Stimulated activated naive CD8-positive, alpha-beta T cell treated with anti-CD3 and anti-CD28 coated beads, Interleukin-15, Interleukin-2, amounts not matched to agents 100 ng/mL and 50 ng/mL, for 24 hours (primary cell): ENCODE measurements at regions not wholly inside any gene's neighbourhood (a gene's known extent, or its start where the extent isn't known, plus 50 kb on each side); places are given as distances from the start of the nearest gene placed in this dataset.

Experiments used
- H3K27ac Mint-ChIP-seq: one replicate; pipeline ENCODE4 v1.8.0; 2021; ENCODE audit warnings: mild to moderate bottlenecking, mixed read lengths
- H3K27me3 Mint-ChIP-seq: one replicate; pipeline ENCODE4 v1.8.0; 2021; ENCODE audit warnings: mixed read lengths
- H3K36me3 Mint-ChIP-seq: one replicate; pipeline ENCODE4 v1.8.0; 2021; ENCODE audit warnings: low read depth, mixed read lengths
- H3K4me1 Mint-ChIP-seq: one replicate; pipeline ENCODE4 v1.8.0; 2021; ENCODE audit warnings: low read depth, mixed read lengths
- H3K4me3 Mint-ChIP-seq: one replicate; pipeline ENCODE4 v1.8.0; 2021; ENCODE audit warnings: mild to moderate bottlenecking, mixed read lengths
- H3K9me3 Mint-ChIP-seq: one replicate; pipeline ENCODE4 v1.8.0; 2021; ENCODE audit warnings: mixed read lengths

DNA sequence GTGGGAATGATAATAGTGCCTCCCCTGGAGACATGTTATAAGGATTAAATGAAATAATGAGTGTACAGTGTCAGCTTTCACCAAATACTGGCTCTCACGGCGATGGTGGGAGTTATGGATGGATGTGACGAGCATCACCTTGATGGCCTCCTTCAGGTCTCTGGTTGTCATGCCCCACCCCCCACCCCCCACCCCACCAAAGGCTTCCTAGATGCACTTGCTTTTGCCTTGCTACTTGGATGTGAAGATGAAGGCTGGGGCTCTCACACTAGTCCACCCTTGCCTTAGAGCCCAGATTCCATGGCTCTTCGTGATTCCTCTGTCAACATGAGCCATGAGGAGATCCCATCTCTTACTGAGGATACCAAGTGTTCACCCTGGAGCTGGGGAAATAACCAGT lies 412.3 kb downstream of the NPHP4 start:
- H3K27me3 Mint-ChIP-seq = peaks cover 21% of the 10 kb centered on the region
- H3K4me1 Mint-ChIP-seq = no peaks in the 10 kb centered on the region
- H3K9me3 Mint-ChIP-seq = no peaks in the 10 kb centered on the region
- no peak overlapping the region for H3K27ac Mint-ChIP-seq
- H3K36me3 Mint-ChIP-seq = no peaks in the 10 kb centered on the region
- H3K4me3 Mint-ChIP-seq = no peak overlapping the region

GRCh38 chr1:5578690-5579089 lies 413.5 kb downstream of the NPHP4 start:
- Mint-ChIP-seq H3K36me3 (no peaks in the 10 kb centered on the region), H3K27ac (no peak overlapping the region), H3K4me1 (no peaks in the 10 kb centered on the region), H3K4me3 (no peak overlapping the region), H3K27me3 (peaks cover 16% of the 10 kb centered on the region), H3K9me3 (no peaks in the 10 kb centered on the region)

DNA sequence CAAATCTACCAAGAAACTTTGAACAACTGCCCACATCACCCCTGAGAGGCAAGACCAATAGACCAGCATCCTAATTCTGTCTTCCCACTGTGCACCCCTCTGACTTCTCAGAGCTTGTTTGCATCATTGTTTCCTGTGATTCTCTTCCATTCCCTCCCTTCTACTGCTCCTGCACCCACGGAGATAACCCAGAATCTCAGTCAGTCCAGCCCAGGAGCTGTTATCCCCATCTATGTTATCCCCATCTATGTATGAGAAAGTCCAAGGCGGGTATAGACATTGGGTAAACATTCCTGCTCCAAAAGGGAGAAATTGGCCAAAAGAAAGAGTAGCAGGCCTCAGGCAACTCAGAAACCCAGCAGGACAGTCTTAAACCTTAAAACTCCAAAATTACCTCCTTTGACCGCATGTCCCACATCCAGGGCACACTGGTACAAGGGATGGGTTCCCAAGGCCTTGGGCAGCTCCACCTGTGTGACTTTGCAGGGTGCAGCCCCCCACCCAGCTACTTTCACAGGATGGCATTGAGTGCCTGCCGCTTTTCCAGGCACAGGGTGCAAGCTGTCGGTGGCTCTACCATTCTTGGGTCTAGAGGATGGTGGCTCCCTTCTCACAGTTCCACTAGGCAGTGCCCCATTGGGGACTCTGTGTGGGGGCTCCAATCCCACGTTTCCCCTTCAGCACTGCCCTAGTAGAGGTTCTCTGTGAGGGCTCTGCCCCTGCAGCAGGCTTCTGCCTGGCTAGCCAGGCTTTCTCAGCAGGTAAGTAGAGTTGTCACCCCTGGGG lies 414.8 kb downstream of the NPHP4 start:
- no peak overlapping the region for H3K4me3 Mint-ChIP-seq
- no peaks in the 10 kb centered on the region for H3K9me3 Mint-ChIP-seq
- H3K27ac Mint-ChIP-seq = no peak overlapping the region
- no peaks in the 10 kb centered on the region for H3K36me3 Mint-ChIP-seq
- peaks cover 16% of the 10 kb centered on the region for H3K27me3 Mint-ChIP-seq
- H3K4me1 Mint-ChIP-seq = no peaks in the 10 kb centered on the region

DNA sequence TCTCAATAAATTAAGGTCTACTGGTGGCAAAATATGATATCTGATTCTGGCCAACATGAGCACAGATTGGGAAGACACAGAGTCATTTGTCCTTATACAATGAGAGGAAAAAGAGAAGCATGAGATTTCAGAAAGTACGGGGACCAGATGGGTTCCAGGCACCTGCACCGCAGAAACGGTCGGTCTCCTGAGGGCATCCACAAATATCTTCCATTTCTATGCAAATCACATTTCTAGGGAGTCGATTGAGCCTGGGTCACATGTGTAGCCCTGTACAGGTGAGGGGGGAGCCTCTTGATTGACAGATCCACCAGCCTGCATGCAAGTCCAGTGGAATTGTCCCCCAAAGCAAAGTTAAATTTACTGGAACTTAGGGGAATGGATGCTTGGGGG lies 415.6 kb downstream of the NPHP4 start:
- H3K4me3 Mint-ChIP-seq = no peak overlapping the region
- peaks cover 14% of the 10 kb centered on the region for H3K27me3 Mint-ChIP-seq
- no peaks in the 10 kb centered on the region for H3K9me3 Mint-ChIP-seq
- no peaks in the 10 kb centered on the region for H3K36me3 Mint-ChIP-seq
- no peaks in the 10 kb centered on the region for H3K4me1 Mint-ChIP-seq
- no peak overlapping the region for H3K27ac Mint-ChIP-seq

DNA sequence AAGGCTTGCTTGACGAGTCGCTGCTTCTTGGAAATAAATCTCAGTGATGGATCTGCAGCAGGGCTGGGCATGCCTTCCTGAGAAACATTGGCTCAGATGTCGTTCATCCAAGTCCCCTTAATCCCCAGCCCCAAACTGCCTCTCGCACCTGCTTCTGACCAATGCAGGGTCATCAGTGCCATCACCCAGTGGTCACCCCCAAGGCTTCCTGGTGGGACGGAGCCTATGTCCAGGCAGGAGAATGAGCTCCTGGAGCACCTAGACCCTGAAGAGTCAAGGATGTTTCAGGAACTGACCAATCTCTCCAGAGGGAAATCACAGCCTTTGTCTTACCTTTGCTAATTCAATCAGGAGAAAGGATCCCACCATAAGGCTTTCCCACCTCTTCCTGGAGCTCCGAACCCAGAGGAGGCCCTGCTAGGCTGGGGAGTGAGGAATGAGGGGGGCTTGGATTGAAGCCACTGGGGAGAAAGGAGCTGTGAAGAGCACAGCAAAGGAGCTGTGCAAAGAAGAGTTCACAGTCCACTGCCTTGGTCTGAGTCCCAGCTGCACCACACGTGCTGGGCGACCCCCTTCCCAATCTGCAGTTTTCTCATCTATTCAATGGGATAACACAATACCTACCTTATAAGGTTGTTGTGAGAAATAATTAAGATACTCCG lies 416.1 kb downstream of the NPHP4 start:
- H3K36me3 Mint-ChIP-seq = no peaks in the 10 kb centered on the region
- H3K4me3 Mint-ChIP-seq = no peak overlapping the region
- no peaks in the 10 kb centered on the region for H3K4me1 Mint-ChIP-seq
- H3K27ac Mint-ChIP-seq = no peak overlapping the region
- peaks cover under 1% of the 10 kb centered on the region for H3K9me3 Mint-ChIP-seq
- H3K27me3 Mint-ChIP-seq = peaks cover 8% of the 10 kb centered on the region

DNA sequence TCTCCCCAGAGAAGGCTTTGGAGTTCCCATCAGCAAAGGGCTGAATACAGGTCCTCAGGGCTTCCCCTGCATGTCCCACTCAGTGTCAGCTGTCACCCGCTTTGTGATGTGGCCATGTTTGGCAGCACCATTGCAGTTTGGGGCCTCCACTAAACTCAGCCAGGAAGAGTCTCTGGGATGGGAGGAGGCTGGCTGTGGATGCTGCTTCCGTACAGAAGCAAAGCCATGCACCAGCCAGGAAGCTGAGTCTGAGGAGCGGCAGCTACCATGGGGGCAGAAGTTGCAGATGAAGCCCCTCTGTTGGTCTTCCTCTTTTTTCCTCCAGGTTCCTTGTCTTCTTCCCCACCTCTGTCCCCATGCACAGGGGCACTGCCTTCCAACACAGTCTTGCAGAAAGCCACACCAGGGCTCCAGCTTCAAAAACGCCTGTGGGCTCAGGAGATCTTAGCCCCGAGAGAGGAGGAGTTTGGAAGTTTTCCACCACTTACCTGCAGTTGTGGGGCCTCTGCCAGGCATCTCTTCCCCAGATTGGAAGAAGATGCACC lies 416.8 kb downstream of the NPHP4 start:
- H3K27me3 Mint-ChIP-seq = peaks cover 4% of the 10 kb centered on the region
- H3K4me3 Mint-ChIP-seq = no peak overlapping the region
- no peaks in the 10 kb centered on the region for H3K36me3 Mint-ChIP-seq
- no peaks in the 10 kb centered on the region for H3K4me1 Mint-ChIP-seq
- no peak overlapping the region for H3K27ac Mint-ChIP-seq
- peaks cover 4% of the 10 kb centered on the region for H3K9me3 Mint-ChIP-seq

DNA sequence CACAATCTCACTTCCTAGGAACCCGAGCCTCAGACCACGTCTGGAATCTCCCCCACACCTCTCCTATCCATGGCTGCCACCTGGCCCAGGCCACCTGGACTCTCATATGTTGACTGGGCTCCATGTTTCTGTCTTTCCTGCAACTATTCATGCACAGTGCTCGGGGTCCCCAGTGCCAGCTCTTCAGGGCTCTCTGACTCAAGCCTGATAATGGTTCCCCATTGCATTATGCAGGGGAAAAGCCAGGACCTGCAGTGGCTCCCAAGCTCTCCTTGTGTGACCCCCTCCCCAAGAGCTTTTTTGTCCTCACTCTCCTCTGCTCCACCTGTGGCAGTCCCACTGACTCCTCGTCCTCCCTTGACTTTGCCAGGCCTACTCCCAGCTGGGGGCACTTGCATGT lies 417.6 kb downstream of the NPHP4 start:
- Mint-ChIP-seq H3K27me3 (peaks cover 4% of the 10 kb centered on the region), H3K4me3 (no peak overlapping the region), H3K9me3 (peaks cover 8% of the 10 kb centered on the region), H3K4me1 (no peaks in the 10 kb centered on the region), H3K27ac (no peak overlapping the region), H3K36me3 (no peaks in the 10 kb centered on the region)

DNA sequence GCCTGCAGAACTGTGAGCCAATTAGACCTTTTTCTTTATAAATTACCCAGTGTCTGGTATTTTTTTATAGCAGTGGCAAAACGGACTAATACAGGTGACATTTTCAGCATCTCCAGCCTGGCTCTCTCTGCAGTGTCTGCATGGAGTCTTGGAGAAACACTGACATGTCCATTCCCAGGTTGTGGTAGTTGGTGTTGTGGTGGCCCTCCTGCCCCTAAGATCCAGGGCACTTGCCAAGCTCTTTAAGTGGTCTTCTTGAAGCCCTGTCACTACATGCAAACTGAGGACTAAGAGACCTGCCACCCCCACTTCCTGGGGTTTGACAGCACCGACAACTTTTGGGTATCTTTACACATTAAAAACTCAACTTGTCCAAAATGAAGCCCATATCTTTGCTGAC lies 419.4 kb downstream of the NPHP4 start:
- peaks cover 18% of the 10 kb centered on the region for H3K9me3 Mint-ChIP-seq
- H3K4me1 Mint-ChIP-seq = no peaks in the 10 kb centered on the region
- H3K27me3 Mint-ChIP-seq = peaks cover 4% of the 10 kb centered on the region
- no peaks in the 10 kb centered on the region for H3K36me3 Mint-ChIP-seq
- no peak overlapping the region for H3K4me3 Mint-ChIP-seq
- no peak overlapping the region for H3K27ac Mint-ChIP-seq

DNA sequence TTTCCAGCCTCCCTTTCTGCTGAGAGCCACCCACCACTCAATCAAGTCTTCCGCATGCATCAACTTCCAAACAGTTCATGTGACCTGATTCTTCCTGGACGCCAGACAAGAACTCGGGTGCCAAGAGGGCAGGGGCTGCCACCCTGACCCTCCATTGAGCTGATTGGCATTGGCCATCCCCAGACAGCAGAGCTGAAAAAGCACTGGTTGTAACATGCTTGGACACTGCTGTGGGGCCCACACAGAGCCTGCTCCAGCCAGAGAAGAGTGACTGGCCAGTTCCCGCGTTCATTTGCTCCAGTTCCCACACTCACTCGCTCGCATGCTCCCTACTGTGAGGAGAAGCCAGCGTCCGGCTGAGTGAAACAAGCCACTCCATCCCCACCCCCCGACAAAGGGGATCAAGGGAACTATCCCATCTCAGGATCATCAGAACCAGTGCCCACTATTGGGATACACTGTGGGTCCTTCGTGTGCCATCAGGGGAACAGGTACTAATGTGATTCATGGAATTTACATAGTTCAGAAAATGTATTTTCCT lies 420.3 kb downstream of the NPHP4 start:
- peaks cover 4% of the 10 kb centered on the region for H3K27me3 Mint-ChIP-seq
- no peak overlapping the region for H3K27ac Mint-ChIP-seq
- no peak overlapping the region for H3K4me3 Mint-ChIP-seq
- no peaks in the 10 kb centered on the region for H3K36me3 Mint-ChIP-seq
- no peaks in the 10 kb centered on the region for H3K4me1 Mint-ChIP-seq
- H3K9me3 Mint-ChIP-seq = peaks cover 18% of the 10 kb centered on the region

DNA sequence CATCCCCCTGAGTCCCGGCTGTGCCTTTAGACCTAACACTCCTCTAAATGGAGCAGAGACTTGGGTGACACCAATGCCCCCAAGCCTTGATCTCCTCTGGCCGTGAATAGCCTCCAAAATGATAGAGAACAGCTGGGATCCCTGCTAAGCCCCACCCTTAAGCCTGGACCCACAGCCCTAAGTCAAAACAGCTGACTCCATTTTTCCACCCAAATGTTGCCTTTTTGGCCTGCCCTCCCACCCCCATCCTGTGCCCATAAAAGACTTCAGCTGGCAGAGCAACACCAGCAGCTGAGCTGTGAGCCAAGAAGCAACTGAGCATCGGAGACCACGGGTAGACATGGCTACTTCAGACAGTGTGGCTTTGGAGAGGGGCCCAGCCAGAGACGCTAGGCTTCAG lies 420.8 kb downstream of the NPHP4 start:
- Mint-ChIP-seq H3K4me3 (no peak overlapping the region), H3K9me3 (peaks cover 18% of the 10 kb centered on the region), H3K4me1 (no peaks in the 10 kb centered on the region), H3K36me3 (no peaks in the 10 kb centered on the region), H3K27ac (no peak overlapping the region), H3K27me3 (peaks cover 4% of the 10 kb centered on the region)

GRCh38 chr1:5570931-5571330 lies 421.3 kb downstream of the NPHP4 start:
- Mint-ChIP-seq H3K36me3 (no peaks in the 10 kb centered on the region), H3K4me1 (no peaks in the 10 kb centered on the region), H3K27ac (no peak overlapping the region), H3K9me3 (peaks cover 18% of the 10 kb centered on the region), H3K4me3 (no peak overlapping the region), H3K27me3 (peaks cover 4% of the 10 kb centered on the region)

GRCh38 chr1:5568321-5568720 lies 423.9 kb downstream of the NPHP4 start:
- Mint-ChIP-seq H3K9me3 (peaks cover 18% of the 10 kb centered on the region), H3K4me1 (no peaks in the 10 kb centered on the region), H3K36me3 (no peaks in the 10 kb centered on the region), H3K27ac (no peak overlapping the region), H3K27me3 (peaks cover 6% of the 10 kb centered on the region), H3K4me3 (no peak overlapping the region)

DNA sequence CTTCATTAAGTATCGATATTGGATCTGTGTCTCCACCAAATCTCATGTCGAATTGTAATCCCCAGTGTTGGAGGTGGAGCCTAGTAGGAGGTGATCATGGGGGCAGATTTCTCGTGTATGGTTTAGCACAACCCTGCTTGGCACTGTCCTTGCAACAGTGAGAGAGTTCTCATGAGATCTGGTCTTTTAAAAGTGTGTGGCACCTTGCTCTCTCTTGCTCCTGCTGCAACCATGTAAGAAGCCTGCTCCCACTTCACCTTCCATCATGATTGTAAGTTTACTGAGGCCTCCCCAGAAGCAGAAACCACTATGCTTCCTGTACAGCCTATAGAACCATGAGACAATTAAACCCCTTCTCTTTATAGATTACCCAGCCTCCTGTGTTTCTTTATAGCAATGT lies 424.4 kb downstream of the NPHP4 start:
- peaks cover 18% of the 10 kb centered on the region for H3K9me3 Mint-ChIP-seq
- H3K36me3 Mint-ChIP-seq = no peaks in the 10 kb centered on the region
- no peaks in the 10 kb centered on the region for H3K4me1 Mint-ChIP-seq
- H3K27ac Mint-ChIP-seq = no peak overlapping the region
- H3K4me3 Mint-ChIP-seq = no peak overlapping the region
- peaks cover 6% of the 10 kb centered on the region for H3K27me3 Mint-ChIP-seq

GRCh38 chr1:5566924-5567323 lies 425.3 kb downstream of the NPHP4 start:
- H3K27ac Mint-ChIP-seq = no peak overlapping the region
- no peaks in the 10 kb centered on the region for H3K36me3 Mint-ChIP-seq
- no peaks in the 10 kb centered on the region for H3K4me1 Mint-ChIP-seq
- H3K9me3 Mint-ChIP-seq = peaks cover 18% of the 10 kb centered on the region
- H3K27me3 Mint-ChIP-seq = peaks cover 6% of the 10 kb centered on the region
- H3K4me3 Mint-ChIP-seq = no peak overlapping the region

GRCh38 chr1:5565281-5566125 lies 426.7 kb downstream of the NPHP4 start:
- H3K4me1 Mint-ChIP-seq = no peaks in the 10 kb centered on the region
- no peak overlapping the region for H3K4me3 Mint-ChIP-seq
- H3K36me3 Mint-ChIP-seq = no peaks in the 10 kb centered on the region
- H3K9me3 Mint-ChIP-seq = peaks cover 14% of the 10 kb centered on the region
- H3K27me3 Mint-ChIP-seq = peaks cover 6% of the 10 kb centered on the region
- H3K27ac Mint-ChIP-seq = no peak overlapping the region
